Activated naive CD4-positive, alpha-beta T cell treated with anti-CD3 and anti-CD28 coated beads, Interleukin-2, amount 50 U/mL, for 72 hours (primary cell): ENCODE measurements at regions not wholly inside any gene's neighbourhood (a gene's known extent, or its start where the extent isn't known, plus 50 kb on each side); places are given as distances from the start of the nearest gene placed in this dataset.
"Not testable (repeated sequence)": the region's sequence is repeated elsewhere in the genome, so short reads cannot be mapped to it uniquely, and the experiment has no call there.

Experiments
- ATAC-seq, 2 donors: fragments of 150-1000 bp; cut with Tn5 transposase; 2 replicates each; pipeline ENCODE4 v1.10.0; 2021; ENCODE audit warnings: mild to moderate bottlenecking in 2 of 2, moderate library complexity in 2 of 2
- DNase-seq, 2 donors: peaks; one replicate each; pipeline ENCODE4 v3.0.0; 2021 to 2022; ENCODE audit warnings: low spot score in 2 of 2
- H3K27ac Mint-ChIP-seq, 2 donors: one replicate each; pipeline ENCODE4 v1.8.0; 2022; ENCODE audit warnings: mild to moderate bottlenecking in 2 of 2, mixed read lengths in 2 of 2
- H3K36me3 Mint-ChIP-seq, 2 donors: one replicate each; pipeline ENCODE4 v1.8.0; 2022; ENCODE audit warnings: mixed read lengths in 2 of 2
- H3K9me3 Mint-ChIP-seq, 2 donors: one replicate each; pipeline ENCODE4 v1.8.0; 2022; ENCODE audit warnings: mixed read lengths in 2 of 2

- ATAC-seq (no peak), DNase-seq (no peak)
- H3K27ac Mint-ChIP-seq, result no peak overlapping the region
- peaks cover 3 to 5% of the 10 kb centered on the region in 2 donors for H3K9me3 Mint-ChIP-seq
- no peaks in the 10 kb centered on the region for H3K36me3 Mint-ChIP-seq
Measured at GRCh38 chrX:143935601-143936000, 51.7 kb downstream of the UBE2NL start.

- no peaks in the 10 kb centered on the region for H3K9me3 Mint-ChIP-seq
- H3K36me3 Mint-ChIP-seq, result no peaks in the 10 kb centered on the region
- no peak overlapping the region for H3K27ac Mint-ChIP-seq
- ATAC-seq (no peak), DNase-seq (no peak)
Measured at GRCh38 chrX:143940119-143940518, 56.2 kb downstream of the UBE2NL start.

- Mint-ChIP-seq H3K36me3 (peaks cover 0 to 5% of the 10 kb centered on the region in 2 donors), H3K9me3 (peaks cover 4 to 7% of the 10 kb centered on the region in 2 donors), H3K27ac (no peak overlapping the region)
- no peak for ATAC-seq
- DNase-seq, result no peak
Measured at GRCh38 chrX:143945171-143945570, 61.3 kb downstream of the UBE2NL start.

GRCh38 chrX:143964549-143964948 is 80.7 kb downstream of the UBE2NL start:
- Mint-ChIP-seq H3K27ac (no peak overlapping the region), H3K36me3 (no peaks in the 10 kb centered on the region), H3K9me3 (peaks cover 12 to 29% of the 10 kb centered on the region in 2 donors)
- DNase-seq (no peak), ATAC-seq (no peak)

GRCh38 chrX:143988356-143988755 is 104.5 kb downstream of the UBE2NL start:
- no peak overlapping the region for H3K27ac Mint-ChIP-seq
- peaks cover 0 to 5% of the 10 kb centered on the region in 2 donors for H3K36me3 Mint-ChIP-seq
- peaks cover 11 to 13% of the 10 kb centered on the region in 2 donors for H3K9me3 Mint-ChIP-seq
- DNase-seq, result no peak
- ATAC-seq, result no peak

- Mint-ChIP-seq H3K27ac (no peak overlapping the region), H3K36me3 (peaks cover 0 to 5% of the 10 kb centered on the region in 2 donors), H3K9me3 (peaks cover 6 to 8% of the 10 kb centered on the region in 2 donors)
- DNase-seq (no peak), ATAC-seq (no peak)
Measured at GRCh38 chrX:143994206-143994605, 110.3 kb downstream of the UBE2NL start.

- Mint-ChIP-seq H3K36me3 (no peaks in the 10 kb centered on the region), H3K27ac (no peak overlapping the region), H3K9me3 (peaks cover 3 to 4% of the 10 kb centered on the region in 2 donors)
- ATAC-seq (no peak), DNase-seq (no peak)
Measured at GRCh38 chrX:143998261-143998660, 114.4 kb downstream of the UBE2NL start.

- ATAC-seq (no peak), DNase-seq (no peak)
- Mint-ChIP-seq H3K36me3 (no peaks in the 10 kb centered on the region), H3K27ac (no peak overlapping the region), H3K9me3 (peaks cover 0 to 3% of the 10 kb centered on the region in 2 donors)
Measured at GRCh38 chrX:144006811-144007210, 122.9 kb downstream of the UBE2NL start.

- H3K9me3 Mint-ChIP-seq, result peaks cover 7 to 8% of the 10 kb centered on the region in 2 donors
- H3K27ac Mint-ChIP-seq, result no peak overlapping the region
- ATAC-seq (no peak), DNase-seq (no peak)
- no peaks in the 10 kb centered on the region for H3K36me3 Mint-ChIP-seq
Measured at GRCh38 chrX:144040793-144041192, 156.9 kb downstream of the UBE2NL start.

GRCh38 chrX:144042271-144042670 is 158.4 kb downstream of the UBE2NL start:
- peaks cover 4 to 10% of the 10 kb centered on the region in 2 donors for H3K9me3 Mint-ChIP-seq
- DNase-seq (no peak), ATAC-seq (no peak)
- H3K36me3 Mint-ChIP-seq, result peaks cover 0 to 6% of the 10 kb centered on the region in 2 donors
- no peak overlapping the region for H3K27ac Mint-ChIP-seq

- no peak overlapping the region for H3K27ac Mint-ChIP-seq
- H3K36me3 Mint-ChIP-seq, result no peaks in the 10 kb centered on the region
- no peak for ATAC-seq
- DNase-seq, result no peak
- no peaks in the 10 kb centered on the region for H3K9me3 Mint-ChIP-seq
Measured at GRCh38 chrX:144075432-144075831, 191.6 kb downstream of the UBE2NL start.

GRCh38 chrX:144082237-144082636 is 198.4 kb downstream of the UBE2NL start:
- H3K36me3 Mint-ChIP-seq, result not testable (repeated sequence)

GRCh38 chrX:144089674-144090073 is 205.8 kb downstream of the UBE2NL start:
- H3K9me3 Mint-ChIP-seq, H3K36me3 Mint-ChIP-seq, H3K27ac Mint-ChIP-seq, DNase-seq: not testable (repeated sequence)
- ATAC-seq, result peak; percentile 49 to 91

More at GRCh38 chrX:144082237-144082636, 198.4 kb downstream of the UBE2NL start:
- not testable (repeated sequence) for ATAC-seq, H3K9me3 Mint-ChIP-seq, DNase-seq, H3K27ac Mint-ChIP-seq

- not testable (repeated sequence) for H3K36me3 Mint-ChIP-seq, DNase-seq, H3K27ac Mint-ChIP-seq, H3K9me3 Mint-ChIP-seq, ATAC-seq
Measured at GRCh38 chrX:144092116-144092515, 208.2 kb downstream of the UBE2NL start.

GRCh38 chrX:144119490-144119889 is 235.6 kb downstream of the UBE2NL start:
- not testable (repeated sequence) for DNase-seq

GRCh38 chrX:144121566-144121965 is 237.7 kb downstream of the UBE2NL start:
- H3K27ac Mint-ChIP-seq, H3K9me3 Mint-ChIP-seq, ATAC-seq, H3K36me3 Mint-ChIP-seq, DNase-seq: not testable (repeated sequence)

More at GRCh38 chrX:144119490-144119889, 235.6 kb downstream of the UBE2NL start:
- ATAC-seq, H3K36me3 Mint-ChIP-seq, H3K9me3 Mint-ChIP-seq, H3K27ac Mint-ChIP-seq: not testable (repeated sequence)

GRCh38 chrX:144127570-144128169 is 243.8 kb downstream of the UBE2NL start:
- H3K9me3 Mint-ChIP-seq, H3K27ac Mint-ChIP-seq, ATAC-seq, DNase-seq, H3K36me3 Mint-ChIP-seq: not testable (repeated sequence)

GRCh38 chrX:144129511-144129910 is 245.6 kb downstream of the UBE2NL start:
- not testable (repeated sequence) for H3K36me3 Mint-ChIP-seq, H3K9me3 Mint-ChIP-seq, H3K27ac Mint-ChIP-seq, DNase-seq
- peak in 1 of 2 donors; percentile 73 for ATAC-seq
